LNCaP clone FGC (cell line): ENCODE measurements at regions not wholly inside any gene's neighbourhood (a gene's known extent, or its start where the extent isn't known, plus 50 kb on each side); places are given as distances from the start of the nearest gene placed in this dataset.

Experiments used
- DNase-seq: peaks from one replicate; pipeline ENCODE4 v3.0.0-alpha.2; 2011; ENCODE audit warnings: low read depth
- H3K4me3 ChIP-seq: 2 replicates; pipeline ENCODE4 v1.5.1; 2011; ENCODE audit warnings: mild to moderate bottlenecking, low read depth, low read length, control low read depth
- CTCF ChIP-seq: IDR thresholded peaks from 2 replicates; pipeline ENCODE4 v1.5.1; 2012; ENCODE audit warnings: mild to moderate bottlenecking; ENCODE audit not compliant: control insufficient read depth, insufficient read depth; ENCODE audit errors: extremely low read depth

GRCh38 chr4:56235011-56235410 is 152.3 kb downstream of the AASDH start:
- H3K4me3 ChIP-seq, result no peak overlapping the region

DNA sequence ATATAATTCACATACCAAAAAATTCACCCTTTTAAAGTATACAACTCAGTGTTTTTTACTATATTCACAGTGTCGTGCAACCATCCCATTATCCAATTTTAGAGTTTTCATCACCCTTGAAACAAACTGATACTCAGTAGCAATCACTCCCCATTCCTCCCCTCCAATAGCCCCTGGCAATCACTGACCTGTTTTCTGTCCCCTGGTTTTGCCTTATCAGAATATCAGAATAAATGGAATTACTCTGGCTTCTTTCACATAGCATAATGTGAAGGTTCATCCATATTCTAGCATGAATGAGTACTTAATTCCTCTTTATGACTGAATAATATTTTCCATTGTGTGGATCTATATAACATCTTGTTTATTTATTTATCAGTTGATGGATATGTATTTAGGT is 153.2 kb downstream of the AASDH start:
- H3K4me3 ChIP-seq, result no peak overlapping the region
- TF ChIP-seq CTCF, result no peak
- no peak for DNase-seq

More at GRCh38 chr4:56235011-56235410, 152.3 kb downstream of the AASDH start:
- DNase-seq, result no peak
- no peak for TF ChIP-seq CTCF

DNA sequence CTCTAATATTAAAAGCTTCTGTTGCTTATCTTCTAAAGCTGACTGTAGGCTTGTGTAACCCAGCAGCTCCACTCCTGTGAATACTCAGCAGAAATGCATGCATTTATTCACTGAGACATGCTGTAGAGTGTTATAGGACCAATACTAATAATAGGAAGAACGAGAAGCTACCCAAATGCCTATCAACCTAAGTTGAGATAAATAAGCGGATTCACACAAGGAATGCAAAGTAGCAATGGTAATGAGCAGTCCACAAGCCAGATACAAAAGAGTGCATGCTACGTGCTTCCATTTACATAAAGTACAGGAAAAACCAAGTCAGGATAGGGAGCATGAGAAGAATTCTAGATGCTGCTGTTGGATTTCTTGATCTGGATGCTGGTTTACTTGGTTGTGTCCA is 155.9 kb downstream of the AASDH start:
- TF ChIP-seq CTCF, result no peak
- no peak overlapping the region for H3K4me3 ChIP-seq
- no peak for DNase-seq

DNA sequence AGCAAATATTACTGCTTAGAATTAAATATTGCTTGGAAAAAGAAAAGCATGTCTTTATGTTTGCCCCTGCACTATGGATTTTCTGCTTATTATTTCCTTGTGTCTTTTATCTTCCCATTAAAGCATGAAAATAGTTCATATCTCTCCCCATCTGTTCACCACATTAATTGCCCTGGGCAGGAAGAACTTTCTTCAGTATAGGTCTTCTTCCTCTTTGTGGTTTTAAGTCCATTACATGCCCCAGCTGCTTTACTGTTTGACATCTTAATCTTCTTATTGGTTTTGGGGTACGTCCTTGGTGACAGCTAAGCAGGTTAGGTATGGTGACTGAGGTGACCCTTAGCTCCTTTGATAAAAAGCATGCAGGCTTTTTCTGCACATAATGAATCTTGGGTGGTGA is 157.3 kb downstream of the AASDH start:
- no peak overlapping the region for H3K4me3 ChIP-seq
- TF ChIP-seq CTCF, result no peak
- no peak for DNase-seq

GRCh38 chr4:56227301-56227835 is 159.9 kb downstream of the AASDH start:
- no peak overlapping the region for H3K4me3 ChIP-seq
- no peak for TF ChIP-seq CTCF
- peak; percentile 67 for DNase-seq

DNA sequence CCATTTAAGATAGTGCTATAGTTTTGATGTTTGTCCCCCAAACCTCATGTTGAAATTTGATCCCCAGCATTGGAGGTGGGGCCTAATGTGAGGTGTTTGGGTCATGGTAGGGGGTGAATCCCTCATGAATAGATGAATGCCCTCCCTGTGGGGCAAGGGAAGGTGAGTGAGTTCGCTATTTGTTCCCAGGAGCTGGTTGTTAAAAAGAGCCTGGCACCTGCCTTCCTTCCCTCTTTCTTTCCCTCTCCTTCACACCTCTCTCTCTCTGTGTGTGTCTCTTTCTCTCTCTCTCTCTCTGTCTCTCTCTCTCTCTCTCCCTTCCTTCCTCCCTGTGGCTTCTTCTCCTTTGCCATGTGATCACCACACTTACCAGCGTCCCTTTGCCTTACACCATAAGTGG is 160.7 kb downstream of the AASDH start:
- no peak overlapping the region for H3K4me3 ChIP-seq
- DNase-seq, result no peak
- TF ChIP-seq CTCF, result no peak

GRCh38 chr4:56224641-56225040 is 162.7 kb downstream of the AASDH start:
- no peak overlapping the region for H3K4me3 ChIP-seq
- no peak for TF ChIP-seq CTCF
- DNase-seq, result no peak
